ENCODE measurements at regions not wholly inside any gene's neighbourhood (a gene's known extent, or its start where the extent isn't known, plus 50 kb on each side); places are given as distances from the start of the nearest gene placed in this dataset.

DNA sequence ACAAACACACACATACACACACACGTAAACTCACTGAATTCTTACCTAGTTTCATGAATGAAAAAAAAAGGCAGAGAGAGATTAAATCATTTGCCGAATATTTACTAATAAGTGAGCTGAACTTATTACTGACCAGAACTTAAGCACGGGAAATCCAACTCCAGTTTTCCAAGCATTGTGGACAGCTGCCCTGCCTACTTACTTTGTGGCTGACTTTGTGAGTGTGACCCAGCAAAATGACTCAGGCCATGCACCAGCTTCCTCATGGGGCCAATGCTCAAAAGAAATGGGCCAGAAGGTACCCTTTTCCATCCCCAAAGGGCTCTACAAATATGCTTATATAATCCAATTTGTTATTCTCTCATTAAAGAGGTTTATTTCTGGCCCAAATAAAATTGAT, 87.4 kb upstream of the RHOBTB1 start:
- no peak overlapping the region for H3K4me3 ChIP-seq (ENCODE audit: low read depth, low read length)
- TF ChIP-seq, protein P1, sequence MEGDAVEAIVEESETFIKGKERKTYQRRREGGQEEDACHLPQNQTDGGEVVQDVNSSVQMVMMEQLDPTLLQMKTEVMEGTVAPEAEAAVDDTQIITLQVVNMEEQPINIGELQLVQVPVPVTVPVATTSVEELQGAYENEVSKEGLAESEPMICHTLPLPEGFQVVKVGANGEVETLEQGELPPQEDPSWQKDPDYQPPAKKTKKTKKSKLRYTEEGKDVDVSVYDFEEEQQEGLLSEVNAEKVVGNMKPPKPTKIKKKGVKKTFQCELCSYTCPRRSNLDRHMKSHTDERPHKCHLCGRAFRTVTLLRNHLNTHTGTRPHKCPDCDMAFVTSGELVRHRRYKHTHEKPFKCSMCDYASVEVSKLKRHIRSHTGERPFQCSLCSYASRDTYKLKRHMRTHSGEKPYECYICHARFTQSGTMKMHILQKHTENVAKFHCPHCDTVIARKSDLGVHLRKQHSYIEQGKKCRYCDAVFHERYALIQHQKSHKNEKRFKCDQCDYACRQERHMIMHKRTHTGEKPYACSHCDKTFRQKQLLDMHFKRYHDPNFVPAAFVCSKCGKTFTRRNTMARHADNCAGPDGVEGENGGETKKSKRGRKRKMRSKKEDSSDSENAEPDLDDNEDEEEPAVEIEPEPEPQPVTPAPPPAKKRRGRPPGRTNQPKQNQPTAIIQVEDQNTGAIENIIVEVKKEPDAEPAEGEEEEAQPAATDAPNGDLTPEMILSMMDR (IDR thresholded peaks at IDR 0.05; ENCODE audit: low read depth, low read length, missing control alignments) = no peak
- DNase-seq (ENCODE audit: low read depth) = no peak

DNA sequence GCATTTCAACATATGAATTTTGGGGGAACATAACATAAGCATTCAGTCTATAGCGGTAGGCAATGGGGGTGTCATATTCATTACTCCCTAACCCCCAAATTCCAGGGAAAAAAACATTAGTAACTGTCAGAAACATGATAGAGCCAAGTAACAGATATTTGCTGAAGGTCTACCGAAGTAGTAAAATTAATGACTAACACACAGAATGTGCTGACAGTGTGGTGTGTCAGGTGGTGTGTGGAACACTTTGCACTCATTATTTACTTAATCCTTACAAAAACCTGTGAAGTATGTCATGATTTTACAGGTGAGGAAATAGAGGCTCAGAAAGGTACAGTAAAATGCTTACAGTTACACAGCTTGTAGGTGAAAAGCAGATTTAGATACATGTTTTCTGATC, 85.4 kb upstream of the RHOBTB1 start:
- TF ChIP-seq, protein P1 (IDR thresholded peaks at IDR 0.05; ENCODE audit: low read depth, low read length, missing control alignments) = no peak
- DNase-seq (ENCODE audit: low read depth) = no peak
- H3K4me3 ChIP-seq (ENCODE audit: low read depth, low read length) = no peak overlapping the region

DNA sequence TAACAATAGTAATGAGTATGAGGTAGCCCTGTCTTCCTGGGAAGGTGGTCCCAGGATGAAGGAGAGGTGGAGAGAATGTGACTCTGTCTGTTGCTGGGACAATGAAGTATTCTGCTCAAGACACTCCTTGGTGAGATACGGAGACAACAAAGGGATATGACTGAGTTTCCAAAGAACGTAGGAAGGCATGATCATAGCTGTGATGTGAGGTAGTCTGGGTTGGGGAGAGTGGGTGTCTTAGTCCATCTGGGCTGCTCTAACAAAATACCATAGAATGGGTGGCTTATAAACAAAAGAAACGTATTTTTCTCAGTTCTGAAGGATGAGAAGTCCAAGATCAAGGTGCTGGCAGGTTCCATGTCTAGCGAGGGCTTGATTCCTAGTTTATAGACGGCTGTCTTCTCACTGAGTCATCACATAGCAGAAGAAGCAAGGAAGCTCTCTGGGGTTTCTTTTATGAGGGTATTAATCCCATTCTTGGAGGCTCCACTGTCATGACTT, 84.9 kb upstream of the RHOBTB1 start:
- no peak for DNase-seq (ENCODE audit: low read depth)
- H3K4me3 ChIP-seq (ENCODE audit: low read depth, low read length) = no peak overlapping the region
- TF ChIP-seq, protein P1 (IDR thresholded peaks at IDR 0.05; ENCODE audit: low read depth, low read length, missing control alignments) = no peak

DNA sequence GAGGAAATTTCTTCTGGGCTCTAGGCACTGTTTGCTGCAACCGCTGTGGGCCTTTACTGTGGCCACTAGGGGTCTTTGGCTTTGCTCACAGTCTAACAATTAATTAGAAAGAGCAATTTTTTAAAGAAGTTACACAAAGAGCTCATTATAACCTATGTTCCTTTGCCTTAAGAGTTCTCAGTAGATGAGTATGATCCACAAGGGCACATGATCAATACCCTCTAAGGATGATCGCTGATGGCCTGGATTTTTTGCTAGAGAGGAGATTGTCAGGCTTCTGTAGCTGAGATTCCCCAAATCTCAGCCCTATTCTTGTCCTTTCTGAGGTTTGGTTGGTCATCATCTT, 80.8 kb upstream of the RHOBTB1 start:
- TF ChIP-seq, protein P1 (IDR thresholded peaks at IDR 0.05; ENCODE audit: low read depth, low read length, missing control alignments) = peak; percentile 59
- DNase-seq (ENCODE audit: low read depth) = no peak
- no peak overlapping the region for H3K4me3 ChIP-seq (ENCODE audit: low read depth, low read length)

DNA sequence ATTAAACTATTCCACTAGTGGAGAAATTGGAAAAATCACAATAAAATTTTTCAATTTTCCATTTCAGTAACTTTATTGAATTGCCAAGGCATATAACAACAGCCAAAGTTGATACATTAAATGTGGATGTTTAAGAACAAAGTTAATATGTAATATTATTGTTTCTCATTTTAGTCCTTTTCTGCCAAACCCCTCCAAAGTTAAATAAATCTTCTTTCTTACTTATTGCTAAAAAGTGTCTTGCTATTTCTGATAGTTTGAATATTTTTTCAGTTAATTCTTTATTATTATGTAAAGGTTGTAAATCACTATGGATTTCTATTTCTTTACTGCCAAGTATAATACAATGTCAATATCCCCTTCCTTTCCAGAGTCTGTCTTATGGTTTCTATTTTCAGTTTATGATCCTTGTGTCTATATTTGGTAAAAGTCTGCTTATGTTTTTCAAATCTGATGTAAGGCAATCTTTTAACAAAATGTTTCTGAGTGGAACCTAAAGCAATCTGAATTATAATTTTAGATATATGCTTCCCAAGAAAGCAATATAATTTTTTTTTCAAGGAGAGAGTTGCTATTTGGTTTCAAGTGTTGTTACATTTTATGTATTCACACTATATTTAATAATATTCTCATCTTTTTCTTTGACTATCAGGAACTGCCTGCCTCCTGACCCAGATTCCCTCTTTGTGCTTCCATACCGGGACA, 80.3 kb upstream of the RHOBTB1 start:
- no peak overlapping the region for H3K4me3 ChIP-seq (ENCODE audit: low read depth, low read length)
- TF ChIP-seq, protein P1 (IDR thresholded peaks at IDR 0.05; ENCODE audit: low read depth, low read length, missing control alignments) = no peak
- DNase-seq (ENCODE audit: low read depth) = no peak

DNA sequence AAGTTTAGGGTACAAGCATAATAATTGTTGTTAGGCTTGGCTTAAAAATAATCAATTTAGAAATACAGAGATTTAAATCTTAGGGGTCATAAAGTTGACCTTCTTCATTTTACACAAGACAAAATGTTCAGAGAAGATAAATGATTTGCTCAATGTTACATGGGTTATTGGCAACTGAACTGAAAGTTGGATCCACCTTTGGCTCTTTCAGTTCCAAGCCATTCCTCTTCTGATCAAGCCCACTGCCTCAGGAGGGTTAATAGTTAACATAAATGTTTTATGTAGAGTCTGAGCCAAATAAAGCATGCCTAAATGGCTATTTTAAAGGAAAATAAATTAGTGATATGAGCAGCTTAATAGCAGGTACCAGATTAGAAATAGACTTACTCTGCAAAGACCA, 79.1 kb upstream of the RHOBTB1 start:
- DNase-seq (ENCODE audit: low read depth) = no peak
- H3K4me3 ChIP-seq (ENCODE audit: low read depth, low read length) = no peak overlapping the region
- TF ChIP-seq, protein P1 (IDR thresholded peaks at IDR 0.05; ENCODE audit: low read depth, low read length, missing control alignments) = no peak

DNA sequence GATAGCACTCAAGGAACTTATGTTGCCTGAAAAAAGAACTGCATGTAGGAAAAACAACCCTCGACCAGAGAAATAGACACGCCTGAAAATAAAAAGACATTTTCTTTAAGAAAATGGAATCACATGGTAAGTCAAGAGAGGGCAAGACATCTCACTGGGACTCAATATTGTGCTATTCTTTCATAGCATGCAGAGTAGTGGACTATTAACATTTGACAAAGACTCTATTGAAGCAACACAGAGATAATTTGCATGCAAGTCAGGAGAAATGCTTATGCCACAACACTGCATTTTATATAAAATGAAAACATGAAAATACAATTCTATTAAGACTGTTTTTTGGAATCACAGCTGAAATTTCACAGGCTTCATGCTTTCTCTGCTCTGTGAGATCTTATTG, 77.9 kb upstream of the RHOBTB1 start:
- TF ChIP-seq, protein P1 (IDR thresholded peaks at IDR 0.05; ENCODE audit: low read depth, low read length, missing control alignments) = no peak
- no peak for DNase-seq (ENCODE audit: low read depth)
- no peak overlapping the region for H3K4me3 ChIP-seq (ENCODE audit: low read depth, low read length)

Measured in GM12864 (cell line).